Gastroesophageal sphincter (tissue), 4 donors: ENCODE measurements at regions not wholly inside any gene's neighbourhood (a gene's known extent, or its start where the extent isn't known, plus 50 kb on each side); places are given as distances from the start of the nearest gene placed in this dataset.

Experiments
- ATAC-seq: fragments of 150-250 bp; one replicate; pipeline ENCODE4 v1.9.1; 2016; ENCODE audit warnings: mild to moderate bottlenecking, moderate library complexity
- H3K27ac ChIP-seq, 4 donors: fragments of 200-600 bp; sonication (generic) in 3 of 4; 1 replicate in 3 of 4; 2 replicates in 1 of 4; pipeline ENCODE4 v1.5.1; 2016 to 2019
- H3K27me3 ChIP-seq: fragments of 200-600 bp; sonication (generic); one replicate; pipeline ENCODE4 v1.5.1; 2019
- H3K36me3 ChIP-seq, 2 donors: fragments of 200-600 bp; sonication (generic); one replicate each; pipeline ENCODE4 v1.5.1; 2019; ENCODE audit warnings: control low read depth in 1 of 2
- H3K4me1 ChIP-seq, 3 donors: fragments of 200-600 bp; sonication (generic); 1 replicate in 2 of 3; 2 replicates in 1 of 3; pipeline ENCODE4 v1.5.1; 2016 to 2019; ENCODE audit warnings: control low read depth in 2 of 3
- H3K4me3 ChIP-seq, 2 donors: fragments of 200-600 bp; sonication (generic); one replicate each; pipeline ENCODE4 v1.5.1; 2019; ENCODE audit warnings: mild to moderate bottlenecking in 1 of 2, moderate library complexity in 1 of 2
- H3K9me3 ChIP-seq, 3 donors: fragments of 200-600 bp; sonication (generic); one replicate each; pipeline ENCODE4 v1.5.1; 2017 to 2019; ENCODE audit warnings: control low read depth in 2 of 3
- EP300 ChIP-seq: sonication (generic); formaldehyde crosslinking; IDR thresholded peaks from one replicate; pipeline ENCODE4 v1.6.1; 2017; ENCODE audit warnings: antibody characterized with exemption, mild to moderate bottlenecking
- POLR2A ChIP-seq, 2 donors: fragments of 450-650 bp; IDR thresholded peaks; one replicate each; pipeline ENCODE4 v1.6.1; 2017; ENCODE audit warnings: antibody characterized with exemption in 2 of 2, mild to moderate bottlenecking in 2 of 2, moderate library complexity in 1 of 2
- POLR2AphosphoS5 ChIP-seq: sonication (generic); formaldehyde crosslinking; IDR thresholded peaks from one replicate; pipeline ENCODE4 v1.6.1; 2017; ENCODE audit warnings: antibody characterized with exemption
- WGBS, 2 donors: methylation state at CpG; one replicate each; pipeline ENCODE4 v1.1.5; 2018; ENCODE audit warnings: low coverage in 1 of 2; 5-methylcytosine and 5-hydroxymethylcytosine counted together
- TF ChIP-seq, protein P1 (sequence below), 4 experiments: fragments of 200-600 bp in 2 of 4; fragments of 450-650 bp in 2 of 4; sonication (generic) in 1 of 4; IDR thresholded peaks; one replicate each; pipeline ENCODE4 v1.5.1; 2017 to 2019; ENCODE audit warnings: antibody characterized with exemption in 4 of 4, mild to moderate bottlenecking in 2 of 4, moderate library complexity in 2 of 4

DNA sequence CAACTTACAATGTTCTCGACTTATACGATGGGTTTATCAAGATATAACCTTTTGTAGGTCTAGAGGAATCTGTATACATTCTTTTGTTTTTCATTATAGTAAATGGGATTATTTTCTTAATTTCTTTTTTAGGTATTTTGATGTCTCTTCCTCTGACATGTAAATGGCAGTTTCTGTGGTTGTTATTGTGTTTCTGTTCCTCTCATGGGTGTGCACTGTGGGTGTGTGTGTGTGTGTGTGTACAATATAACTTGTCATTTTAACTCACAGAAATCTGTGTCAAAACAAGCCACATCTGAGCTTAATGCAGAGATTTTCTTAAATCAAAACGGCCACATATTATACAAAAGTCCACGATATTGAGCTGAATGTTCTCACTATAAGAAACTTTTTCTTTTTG, 1300.8 kb upstream of the B3GALT2 start:
- ATAC-seq = no peak
- Histone ChIP-seq H3K36me3 (no peaks in the 10 kb centered on the region), H3K4me1 (no peaks in the 10 kb centered on the region), H3K27me3 (no peaks in the 10 kb centered on the region), H3K4me3 (no peak overlapping the region), H3K9me3 (no peaks in the 10 kb centered on the region), H3K27ac (no peak overlapping the region)
- WGBS, 2 donors = 86% methylated on average over 4 of the region's 4 CpGs
- TF ChIP-seq, protein P1, sequence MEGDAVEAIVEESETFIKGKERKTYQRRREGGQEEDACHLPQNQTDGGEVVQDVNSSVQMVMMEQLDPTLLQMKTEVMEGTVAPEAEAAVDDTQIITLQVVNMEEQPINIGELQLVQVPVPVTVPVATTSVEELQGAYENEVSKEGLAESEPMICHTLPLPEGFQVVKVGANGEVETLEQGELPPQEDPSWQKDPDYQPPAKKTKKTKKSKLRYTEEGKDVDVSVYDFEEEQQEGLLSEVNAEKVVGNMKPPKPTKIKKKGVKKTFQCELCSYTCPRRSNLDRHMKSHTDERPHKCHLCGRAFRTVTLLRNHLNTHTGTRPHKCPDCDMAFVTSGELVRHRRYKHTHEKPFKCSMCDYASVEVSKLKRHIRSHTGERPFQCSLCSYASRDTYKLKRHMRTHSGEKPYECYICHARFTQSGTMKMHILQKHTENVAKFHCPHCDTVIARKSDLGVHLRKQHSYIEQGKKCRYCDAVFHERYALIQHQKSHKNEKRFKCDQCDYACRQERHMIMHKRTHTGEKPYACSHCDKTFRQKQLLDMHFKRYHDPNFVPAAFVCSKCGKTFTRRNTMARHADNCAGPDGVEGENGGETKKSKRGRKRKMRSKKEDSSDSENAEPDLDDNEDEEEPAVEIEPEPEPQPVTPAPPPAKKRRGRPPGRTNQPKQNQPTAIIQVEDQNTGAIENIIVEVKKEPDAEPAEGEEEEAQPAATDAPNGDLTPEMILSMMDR (IDR thresholded peaks at IDR 0.05) = no peak
- TF ChIP-seq EP300 (no peak), POLR2AphosphoS5 (no peak), POLR2A (IDR thresholded peaks at IDR 0.05) (no peak)

DNA sequence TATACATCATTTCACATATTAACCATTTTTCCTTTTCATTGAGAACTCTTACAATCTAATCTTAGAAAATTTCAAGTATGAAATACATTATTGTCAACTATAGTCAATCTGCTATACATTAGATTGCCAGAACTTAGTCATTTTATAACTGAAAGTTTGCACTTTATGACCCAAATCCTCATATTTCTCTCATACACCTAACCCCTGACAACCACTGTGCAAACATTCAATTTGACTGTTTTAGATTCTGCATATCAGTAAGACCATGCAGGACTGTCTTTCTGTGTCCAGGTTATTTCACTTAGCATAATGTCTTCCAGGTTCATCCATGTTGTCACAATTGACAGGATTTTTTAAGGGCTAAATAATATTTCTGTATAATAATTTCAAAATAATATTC, 1299.0 kb upstream of the B3GALT2 start:
- H3K27ac ChIP-seq = no peak overlapping the region
- ATAC-seq = no peak
- no peaks in the 10 kb centered on the region for H3K4me1 ChIP-seq
- H3K9me3 ChIP-seq = no peaks in the 10 kb centered on the region
- no peak for TF ChIP-seq POLR2AphosphoS5
- TF ChIP-seq POLR2A (IDR thresholded peaks at IDR 0.05) = no peak
- H3K36me3 ChIP-seq = no peaks in the 10 kb centered on the region
- no peaks in the 10 kb centered on the region for H3K27me3 ChIP-seq
- no peak overlapping the region for H3K4me3 ChIP-seq

DNA sequence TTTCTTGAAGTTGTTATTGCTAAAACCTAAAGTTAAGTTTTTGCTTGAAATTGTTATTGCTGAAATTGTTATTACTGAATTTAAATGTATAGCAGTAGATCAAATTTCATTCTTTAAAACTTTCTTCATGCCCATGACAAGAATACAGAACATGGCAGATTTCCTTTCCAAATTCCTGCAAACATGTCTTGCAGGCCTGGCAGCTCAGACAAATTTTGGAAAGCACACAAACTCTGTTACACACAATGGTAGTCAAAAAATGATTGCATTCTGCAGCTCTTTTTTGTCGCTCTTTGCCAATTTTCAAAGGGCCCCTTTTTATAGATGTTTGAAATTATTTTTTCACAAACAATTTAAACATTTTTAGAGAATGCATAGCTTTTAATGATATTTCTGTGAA, 1292.3 kb upstream of the B3GALT2 start:
- 71 to 83% methylated on average over 1 of the region's 1 CpG for WGBS, 2 donors
- no peak for TF ChIP-seq EP300
- TF ChIP-seq, protein P1 (IDR thresholded peaks at IDR 0.05) = no peak
- no peak for TF ChIP-seq POLR2A (IDR thresholded peaks at IDR 0.05)
- no peak for TF ChIP-seq POLR2AphosphoS5
- Histone ChIP-seq H3K36me3 (no peaks in the 10 kb centered on the region), H3K4me1 (no peaks in the 10 kb centered on the region), H3K27me3 (no peaks in the 10 kb centered on the region), H3K27ac (no peak overlapping the region), H3K4me3 (no peak overlapping the region), H3K9me3 (no peaks in the 10 kb centered on the region)
- no peak for ATAC-seq

DNA sequence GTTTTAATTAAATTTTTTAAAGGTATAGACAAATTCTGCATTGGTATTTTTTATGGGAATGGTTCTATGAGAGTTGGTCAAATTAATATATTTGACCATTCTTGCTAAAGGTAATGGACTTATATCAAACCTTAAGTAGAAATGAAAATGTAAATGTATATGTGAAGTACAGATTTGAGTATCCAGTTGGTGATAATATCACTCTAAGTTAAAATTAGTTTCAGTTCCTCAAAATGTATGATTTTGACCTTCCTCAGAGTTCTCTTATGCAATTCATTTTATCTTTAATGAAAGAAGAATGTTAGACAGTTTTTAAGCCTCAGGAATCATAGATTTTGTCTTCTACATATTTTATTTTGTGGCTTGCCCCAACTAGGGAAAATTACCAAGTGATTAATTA, 1291.5 kb upstream of the B3GALT2 start:
- Histone ChIP-seq H3K9me3 (no peaks in the 10 kb centered on the region), H3K4me1 (no peaks in the 10 kb centered on the region), H3K36me3 (no peaks in the 10 kb centered on the region), H3K27ac (no peak overlapping the region), H3K4me3 (no peak overlapping the region), H3K27me3 (no peaks in the 10 kb centered on the region)
- TF ChIP-seq POLR2AphosphoS5 (no peak), POLR2A (IDR thresholded peaks at IDR 0.05) (no peak), EP300 (no peak)
- TF ChIP-seq, protein P1 (IDR thresholded peaks at IDR 0.05) = no peak
- ATAC-seq = no peak

DNA sequence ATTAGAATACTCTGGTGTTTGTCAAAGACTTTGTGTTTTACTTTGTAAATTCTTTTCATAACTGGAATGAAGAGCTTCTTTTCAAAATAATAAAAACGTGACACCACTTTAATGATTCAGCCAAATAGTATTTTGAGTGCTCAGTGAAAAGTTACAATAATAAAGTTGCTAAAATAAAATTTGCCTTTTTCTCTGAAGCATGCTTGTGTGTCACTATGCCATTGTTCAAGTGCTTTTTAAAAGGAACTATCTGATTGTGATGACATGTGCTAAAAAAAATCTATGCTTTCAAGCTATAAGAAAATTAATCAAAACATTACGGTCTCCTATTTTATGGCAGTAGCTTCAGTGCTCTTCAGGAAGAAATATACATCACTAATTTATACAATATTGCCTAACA, 1290.5 kb upstream of the B3GALT2 start:
- 22 to 36% methylated on average over 2 of the region's 2 CpGs for WGBS, 2 donors
- H3K27ac ChIP-seq = no peak overlapping the region
- H3K27me3 ChIP-seq = no peaks in the 10 kb centered on the region
- no peaks in the 10 kb centered on the region for H3K4me1 ChIP-seq
- TF ChIP-seq, protein P1 (IDR thresholded peaks at IDR 0.05) = no peak
- TF ChIP-seq EP300 = no peak
- TF ChIP-seq POLR2AphosphoS5 = no peak
- TF ChIP-seq POLR2A (IDR thresholded peaks at IDR 0.05) = no peak
- H3K9me3 ChIP-seq = no peaks in the 10 kb centered on the region
- no peak for ATAC-seq
- H3K4me3 ChIP-seq = no peak overlapping the region
- no peaks in the 10 kb centered on the region for H3K36me3 ChIP-seq

DNA sequence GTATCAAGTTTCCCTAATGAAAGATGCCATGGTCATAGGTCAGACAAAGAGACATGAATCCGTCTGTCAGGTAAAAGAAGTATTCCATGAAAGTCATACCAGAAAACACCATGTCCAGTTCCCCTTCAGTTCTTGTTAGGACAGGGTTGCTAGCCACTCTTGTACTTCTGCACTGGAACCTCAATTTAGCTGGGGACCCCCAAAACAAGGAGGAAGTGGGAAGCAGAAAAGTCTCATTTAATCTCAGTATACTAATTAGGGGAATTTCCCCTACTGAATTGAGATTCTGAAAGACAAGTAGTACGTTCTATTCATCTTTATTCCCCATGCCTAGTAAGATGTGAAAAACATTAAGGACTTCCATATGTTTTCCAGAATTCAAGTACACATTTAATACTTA, 1289.9 kb upstream of the B3GALT2 start:
- Histone ChIP-seq H3K27me3 (no peaks in the 10 kb centered on the region), H3K36me3 (no peaks in the 10 kb centered on the region), H3K27ac (no peak overlapping the region), H3K4me1 (no peaks in the 10 kb centered on the region), H3K9me3 (no peaks in the 10 kb centered on the region), H3K4me3 (no peak overlapping the region)
- WGBS, 2 donors = 86 to 89% methylated on average over 1 to 2 of the region's 2 CpGs
- ATAC-seq = no peak
- TF ChIP-seq POLR2AphosphoS5 (no peak), POLR2A (IDR thresholded peaks at IDR 0.05) (no peak), EP300 (no peak)
- TF ChIP-seq, protein P1 (IDR thresholded peaks at IDR 0.05) = no peak
